PC-3 (cell line): ENCODE measurements at regions not wholly inside any gene's neighbourhood (a gene's known extent, or its start where the extent isn't known, plus 50 kb on each side); places are given as distances from the start of the nearest gene placed in this dataset.

ENCODE experiments used
- CTCF ChIP-seq: fragments of 300-600 bp; sonication (generic); conservative IDR thresholded peaks from 2 replicates; pipeline ENCODE4 v1.5.1; 2017; ENCODE audit warnings: antibody characterized with exemption, low read depth, mild to moderate bottlenecking, low read length
- EZH2phosphoT487 ChIP-seq: fragments of 300-600 bp; sonication (generic); IDR thresholded peaks from 2 replicates; pipeline ENCODE4 v1.6.1; 2018; ENCODE audit warnings: mild to moderate bottlenecking, antibody characterized with exemption, low read length, borderline replicate concordance

GRCh38 chr10:84681781-84682180 lies 353.4 kb downstream of the CCSER2 start:
- no peak for TF ChIP-seq EZH2phosphoT487
- TF ChIP-seq CTCF = no peak
